SU-DHL-6 (cell line): ENCODE measurements at regions not wholly inside any gene's neighbourhood (a gene's known extent, or its start where the extent isn't known, plus 50 kb on each side); places are given as distances from the start of the nearest gene placed in this dataset.

Source experiments
- EZH2phosphoT487 ChIP-seq: fragments of 200-600 bp; sonication (generic), shearing (Covaris generic); conservative IDR thresholded peaks from 2 replicates; pipeline ENCODE4 v1.6.1; 2018; ENCODE audit warnings: mild to moderate bottlenecking, antibody characterized with exemption, low read length, moderate library complexity, mixed read lengths
- TF ChIP-seq, protein P1 (sequence below): fragments of 200-600 bp; sonication (generic); IDR thresholded peaks from one replicate; pipeline ENCODE4 v1.5.1; 2017; ENCODE audit warnings: antibody characterized with exemption, mild to moderate bottlenecking, low read length, moderate library complexity; ENCODE audit not compliant: insufficient read depth, poor library complexity, severe bottlenecking

- TF ChIP-seq, protein P1, sequence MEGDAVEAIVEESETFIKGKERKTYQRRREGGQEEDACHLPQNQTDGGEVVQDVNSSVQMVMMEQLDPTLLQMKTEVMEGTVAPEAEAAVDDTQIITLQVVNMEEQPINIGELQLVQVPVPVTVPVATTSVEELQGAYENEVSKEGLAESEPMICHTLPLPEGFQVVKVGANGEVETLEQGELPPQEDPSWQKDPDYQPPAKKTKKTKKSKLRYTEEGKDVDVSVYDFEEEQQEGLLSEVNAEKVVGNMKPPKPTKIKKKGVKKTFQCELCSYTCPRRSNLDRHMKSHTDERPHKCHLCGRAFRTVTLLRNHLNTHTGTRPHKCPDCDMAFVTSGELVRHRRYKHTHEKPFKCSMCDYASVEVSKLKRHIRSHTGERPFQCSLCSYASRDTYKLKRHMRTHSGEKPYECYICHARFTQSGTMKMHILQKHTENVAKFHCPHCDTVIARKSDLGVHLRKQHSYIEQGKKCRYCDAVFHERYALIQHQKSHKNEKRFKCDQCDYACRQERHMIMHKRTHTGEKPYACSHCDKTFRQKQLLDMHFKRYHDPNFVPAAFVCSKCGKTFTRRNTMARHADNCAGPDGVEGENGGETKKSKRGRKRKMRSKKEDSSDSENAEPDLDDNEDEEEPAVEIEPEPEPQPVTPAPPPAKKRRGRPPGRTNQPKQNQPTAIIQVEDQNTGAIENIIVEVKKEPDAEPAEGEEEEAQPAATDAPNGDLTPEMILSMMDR: no peak
- TF ChIP-seq EZH2phosphoT487: no peak
Observed at GRCh38 chr20:48338717-48339116, 489.1 kb downstream of the PREX1 start.
